CD14-positive monocyte (primary cell): ENCODE measurements at regions not wholly inside any gene's neighbourhood (a gene's known extent, or its start where the extent isn't known, plus 50 kb on each side); places are given as distances from the start of the nearest gene placed in this dataset.
A peak's percentile ranks its signal among the peaks of the same experiment; 100 is the strongest.

Source experiments
- DNase-seq, 3 donors: peaks; one replicate each; pipeline ENCODE4 v3.0.0-alpha.2; 2011 to 2022
- H2AFZ ChIP-seq: 2 replicates; pipeline ENCODE4 v1.6.0; 2012; ENCODE audit warnings: mild to moderate bottlenecking, low read depth, low read length, inconsistent platforms; ENCODE audit not compliant: insufficient read depth, poor library complexity, severe bottlenecking
- H3K27ac ChIP-seq, 2 donors: 1 replicate in 1 of 2; 2 replicates in 1 of 2; pipeline ENCODE4 v1.5.1; 2012 to 2013; ENCODE audit warnings: low read length in 2 of 2, control low read depth in 1 of 2, inconsistent platforms in 1 of 2, low read depth in 1 of 2, mild to moderate bottlenecking in 1 of 2
- H3K27me3 ChIP-seq, 2 donors: one replicate each; pipeline versions ENCODE4 v1.6.0 to v1.6.1; 2011 to 2013; ENCODE audit warnings: low read length in 2 of 2; ENCODE audit not compliant: control insufficient read depth in 2 of 2, insufficient read depth in 2 of 2
- H3K36me3 ChIP-seq, 2 donors: replicated peaks in 1 of 2; 1 replicate in 1 of 2; 2 replicates in 1 of 2; pipeline versions ENCODE4 v1.5.1 to v1.6.1; 2012 to 2013; ENCODE audit warnings: low read length in 2 of 2, control low read depth in 1 of 2, inconsistent platforms in 1 of 2, mild to moderate bottlenecking in 1 of 2; ENCODE audit not compliant: insufficient read depth in 2 of 2, control insufficient read depth in 1 of 2
- H3K4me1 ChIP-seq, 2 donors: 1 replicate in 1 of 2; 2 replicates in 1 of 2; pipeline versions ENCODE4 v1.5.1 to v1.6.1; 2012 to 2013; ENCODE audit warnings: low read length in 2 of 2, control low read depth in 1 of 2, inconsistent platforms in 1 of 2, mild to moderate bottlenecking in 1 of 2, moderate library complexity in 1 of 2; ENCODE audit not compliant: insufficient read depth in 2 of 2, control insufficient read depth in 1 of 2
- H3K4me2 ChIP-seq: replicated peaks from 2 replicates; pipeline ENCODE3; 2012; ENCODE audit warnings: low read length, moderate library complexity, mild to moderate bottlenecking; ENCODE audit not compliant: poor library complexity, severe bottlenecking; ENCODE audit errors: extremely low read depth
- H3K4me3 ChIP-seq, 3 experiments: fragments of 200-600 bp in 1 of 3; sonication (generic) in 1 of 3; replicated peaks in 1 of 3; 1 replicate in 2 of 3; 2 replicates in 1 of 3; pipeline ENCODE4 v1.5.1; 2011 to 2013; ENCODE audit warnings: low read length in 3 of 3, mild to moderate bottlenecking in 3 of 3, control low read depth in 2 of 3, low read depth in 2 of 3, inconsistent platforms in 1 of 3, moderate library complexity in 1 of 3
- H3K79me2 ChIP-seq: 2 replicates; pipeline ENCODE4 v1.6.0; 2012; ENCODE audit warnings: mild to moderate bottlenecking, control low read depth, inconsistent platforms, low read length, moderate library complexity; ENCODE audit not compliant: insufficient read depth
- H3K9ac ChIP-seq: 2 replicates; pipeline ENCODE4 v1.6.0; 2017; ENCODE audit warnings: low read length, mild to moderate bottlenecking; ENCODE audit not compliant: insufficient read depth, poor library complexity, severe bottlenecking
- H3K9me3 ChIP-seq, 2 donors: replicated peaks in 1 of 2; 1 replicate in 1 of 2; 2 replicates in 1 of 2; pipeline versions ENCODE4 v1.5.1 to v1.6.1; 2012 to 2013; ENCODE audit warnings: low read length in 2 of 2, control low read depth in 1 of 2; ENCODE audit not compliant: control insufficient read depth in 1 of 2, insufficient read depth in 1 of 2
- H4K20me1 ChIP-seq: 2 replicates; pipeline ENCODE4 v1.6.0; 2012; ENCODE audit warnings: mild to moderate bottlenecking, low read length, control low read depth, moderate library complexity; ENCODE audit not compliant: insufficient read depth
- H3K27ac Mint-ChIP-seq, 7 donors: one replicate each; pipeline ENCODE4 v1.8.0; 2020; ENCODE audit warnings: mild to moderate bottlenecking in 7 of 7, mixed read lengths in 7 of 7, moderate library complexity in 6 of 7, inconsistent platforms in 2 of 7
- H3K27me3 Mint-ChIP-seq, 3 donors: one replicate each; pipeline ENCODE4 v1.8.0; 2021 to 2022; ENCODE audit warnings: low read depth in 3 of 3, mild to moderate bottlenecking in 3 of 3, mixed read lengths in 3 of 3, moderate library complexity in 3 of 3, inconsistent platforms in 1 of 3
- H3K36me3 Mint-ChIP-seq, 2 donors: one replicate each; pipeline ENCODE4 v1.8.0; 2020; ENCODE audit warnings: mixed read lengths in 2 of 2, inconsistent platforms in 1 of 2, mild to moderate bottlenecking in 1 of 2
- H3K4me1 Mint-ChIP-seq: one replicate; pipeline ENCODE4 v1.8.0; 2020; ENCODE audit warnings: mild to moderate bottlenecking, mixed read lengths
- H3K4me3 Mint-ChIP-seq, 2 donors: one replicate each; pipeline ENCODE4 v1.8.0; 2020; ENCODE audit warnings: mild to moderate bottlenecking in 2 of 2, mixed read lengths in 2 of 2, moderate library complexity in 1 of 2
- H3K9me3 Mint-ChIP-seq, 7 donors: one replicate each; pipeline ENCODE4 v1.8.0; 2020 to 2022; ENCODE audit warnings: mixed read lengths in 7 of 7, mild to moderate bottlenecking in 6 of 7, moderate library complexity in 6 of 7, inconsistent platforms in 2 of 7
- WGBS: methylation state at CpG from one replicate; pipeline ENCODE4 v1.1.5; 2013; ENCODE audit warnings: missing lambda C conversion rate; ENCODE audit not compliant: insufficient coverage; 5-methylcytosine and 5-hydroxymethylcytosine counted together
- intact Hi-C, 2 donors: fragments of 100-400 bp; cut with micrococcal nuclease; formaldehyde crosslinking; loops; one replicate each; pipeline versions ENCODE4 v1.15.0 to v1.15.1; 2023
- TF ChIP-seq, protein P1 (sequence below): fragments of 200-600 bp; IDR thresholded peaks from one replicate; pipeline ENCODE4 v1.8.0; 2022; ENCODE audit warnings: antibody characterized with exemption, mild to moderate bottlenecking

DNA sequence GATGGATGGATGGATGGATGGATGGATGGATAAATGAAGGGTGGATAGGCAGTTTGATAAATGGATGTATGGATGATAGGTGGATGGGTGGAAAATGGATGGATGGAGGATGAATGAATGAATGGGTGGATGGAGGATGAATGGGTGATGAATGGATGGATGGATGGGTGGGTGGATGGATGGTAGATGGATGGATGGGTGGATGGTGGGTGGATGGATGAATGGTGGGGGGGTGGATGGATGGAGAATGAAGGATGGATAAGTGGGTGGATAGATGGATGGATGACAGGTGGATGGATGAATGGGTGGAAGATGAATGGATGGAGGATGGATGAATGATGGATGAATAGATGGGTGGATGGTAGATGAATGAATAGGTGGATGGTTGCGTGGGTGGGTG lies 70.1 kb upstream of the BCO1 start:
- no peak overlapping the region for H3K4me3 Mint-ChIP-seq
- DNase-seq: no peak
- Histone ChIP-seq H3K9me3 (no peaks in the 10 kb centered on the region), H3K9ac (no peak overlapping the region), H3K4me3 (no peak overlapping the region), H4K20me1 (no peaks in the 10 kb centered on the region), H3K4me2 (no peak overlapping the region), H3K36me3 (no peaks in the 10 kb centered on the region), H3K27ac (no peak overlapping the region), H3K27me3 (no peaks in the 10 kb centered on the region), H2AFZ (no peak overlapping the region), H3K79me2 (no peaks in the 10 kb centered on the region), H3K4me1 (no peaks in the 10 kb centered on the region)
- H3K9me3 Mint-ChIP-seq: peaks cover 0 to 6% (median 0%) of the 10 kb centered on the region in 7 donors
- intact Hi-C loops: no loop called here
- H3K4me1 Mint-ChIP-seq: no peaks in the 10 kb centered on the region
- no peaks in the 10 kb centered on the region for H3K36me3 Mint-ChIP-seq
- 90% methylated on average over 1 of the region's 1 CpG for WGBS
- H3K27ac Mint-ChIP-seq: no peak overlapping the region
- TF ChIP-seq, protein P1, sequence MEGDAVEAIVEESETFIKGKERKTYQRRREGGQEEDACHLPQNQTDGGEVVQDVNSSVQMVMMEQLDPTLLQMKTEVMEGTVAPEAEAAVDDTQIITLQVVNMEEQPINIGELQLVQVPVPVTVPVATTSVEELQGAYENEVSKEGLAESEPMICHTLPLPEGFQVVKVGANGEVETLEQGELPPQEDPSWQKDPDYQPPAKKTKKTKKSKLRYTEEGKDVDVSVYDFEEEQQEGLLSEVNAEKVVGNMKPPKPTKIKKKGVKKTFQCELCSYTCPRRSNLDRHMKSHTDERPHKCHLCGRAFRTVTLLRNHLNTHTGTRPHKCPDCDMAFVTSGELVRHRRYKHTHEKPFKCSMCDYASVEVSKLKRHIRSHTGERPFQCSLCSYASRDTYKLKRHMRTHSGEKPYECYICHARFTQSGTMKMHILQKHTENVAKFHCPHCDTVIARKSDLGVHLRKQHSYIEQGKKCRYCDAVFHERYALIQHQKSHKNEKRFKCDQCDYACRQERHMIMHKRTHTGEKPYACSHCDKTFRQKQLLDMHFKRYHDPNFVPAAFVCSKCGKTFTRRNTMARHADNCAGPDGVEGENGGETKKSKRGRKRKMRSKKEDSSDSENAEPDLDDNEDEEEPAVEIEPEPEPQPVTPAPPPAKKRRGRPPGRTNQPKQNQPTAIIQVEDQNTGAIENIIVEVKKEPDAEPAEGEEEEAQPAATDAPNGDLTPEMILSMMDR: no peak
- H3K27me3 Mint-ChIP-seq: peaks cover 4 to 6% (median 5%) of the 10 kb centered on the region in 3 donors

DNA sequence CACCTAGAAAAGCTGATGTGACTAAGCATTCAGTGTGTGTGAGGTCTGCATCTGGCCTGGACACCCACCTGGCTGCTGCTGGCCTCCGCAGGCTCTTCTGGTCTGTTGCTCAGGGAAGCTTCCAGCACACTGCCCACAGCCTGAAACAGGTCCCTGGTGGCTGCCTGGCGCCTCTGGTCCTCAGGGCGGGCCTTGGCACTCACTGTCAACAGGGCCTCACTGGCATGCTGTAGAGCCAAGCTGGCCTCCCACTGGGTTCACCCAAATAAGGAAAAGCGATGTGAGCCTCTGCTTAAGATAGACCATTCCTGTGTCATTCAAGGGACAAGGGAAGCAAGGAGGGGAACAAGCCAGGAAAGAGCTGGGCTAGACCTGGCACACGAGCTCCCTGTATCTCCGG lies 70.6 kb upstream of the BCO1 start:
- H3K27me3 Mint-ChIP-seq: peaks cover 4 to 6% (median 5%) of the 10 kb centered on the region in 3 donors
- H3K27ac ChIP-seq: no peak overlapping the region
- H3K27me3 ChIP-seq: no peaks in the 10 kb centered on the region
- no peak overlapping the region for H3K27ac Mint-ChIP-seq
- no peaks in the 10 kb centered on the region for H3K79me2 ChIP-seq
- no peaks in the 10 kb centered on the region for H3K9me3 ChIP-seq
- no peak overlapping the region for H3K9ac ChIP-seq
- H4K20me1 ChIP-seq: no peaks in the 10 kb centered on the region
- no peaks in the 10 kb centered on the region for H3K4me1 Mint-ChIP-seq
- H3K9me3 Mint-ChIP-seq: peaks cover 0 to 6% (median 0%) of the 10 kb centered on the region in 7 donors
- 46% methylated on average over 6 of the region's 6 CpGs for WGBS
- no peaks in the 10 kb centered on the region for H3K36me3 Mint-ChIP-seq
- peak overlapping the region in 1 of 2 donors; percentile 17 for H3K4me3 Mint-ChIP-seq
- H3K4me3 ChIP-seq: no peak overlapping the region
- H3K4me2 ChIP-seq: no peak overlapping the region
- H2AFZ ChIP-seq: no peak overlapping the region
- H3K4me1 ChIP-seq: no peaks in the 10 kb centered on the region
- intact Hi-C loops: no loop called here
- no peak for DNase-seq
- no peaks in the 10 kb centered on the region for H3K36me3 ChIP-seq
- TF ChIP-seq, protein P1: no peak
